Thoracic aorta (tissue), 2 donors: ENCODE measurements at regions not wholly inside any gene's neighbourhood (a gene's known extent, or its start where the extent isn't known, plus 50 kb on each side); places are given as distances from the start of the nearest gene placed in this dataset.

Experiments
- ATAC-seq: fragments of 150-250 bp; one replicate; pipeline ENCODE4 v1.8.0; 2017; ENCODE audit warnings: low read depth; ENCODE audit not compliant: insufficient number of reproducible peaks, low FRiP score
- DNase-seq: peaks from one replicate; pipeline ENCODE4 v3.0.0-alpha.2; 2020; ENCODE audit warnings: low spot score
- H3K27ac ChIP-seq, 2 donors: fragments of 200-600 bp; sonication (generic); 1 replicate in 1 of 2; 2 replicates in 1 of 2; pipeline ENCODE4 v1.5.1; 2016; ENCODE audit warnings: mild to moderate bottlenecking in 2 of 2, moderate library complexity in 2 of 2
- H3K27me3 ChIP-seq: fragments of 200-600 bp; sonication (generic); replicated peaks from 2 replicates; pipeline ENCODE4 v1.6.0; 2016; ENCODE audit warnings: mild to moderate bottlenecking; ENCODE audit not compliant: insufficient read depth
- H3K36me3 ChIP-seq: fragments of 200-600 bp; sonication (generic); one replicate; pipeline ENCODE4 v1.5.1; 2016
- H3K4me1 ChIP-seq, 2 donors: fragments of 200-600 bp; sonication (generic); 1 replicate in 1 of 2; 2 replicates in 1 of 2; pipeline versions ENCODE4 v1.5.1 to v1.6.0; 2016; ENCODE audit warnings: low read depth in 2 of 2, mild to moderate bottlenecking in 1 of 2; ENCODE audit not compliant: control insufficient read depth in 1 of 2
- H3K4me3 ChIP-seq: fragments of 200-600 bp; sonication (generic); 2 replicates; pipeline ENCODE4 v1.5.1; 2016; ENCODE audit warnings: mild to moderate bottlenecking
- H3K9me3 ChIP-seq: fragments of 200-600 bp; sonication (generic); 2 replicates; pipeline ENCODE4 v1.5.1; 2016
- CTCF ChIP-seq: fragments of 200-600 bp; sonication (generic); IDR thresholded peaks from one replicate; pipeline ENCODE4 v1.5.1; 2019; ENCODE audit warnings: antibody characterized with exemption

GRCh38 chr18:25496544-25496943 lies 144.6 kb upstream of the ZNF521 start:
- TF ChIP-seq CTCF: no peak
- H3K36me3 ChIP-seq: no peaks in the 10 kb centered on the region

GRCh38 chr18:25495606-25496005 lies 143.6 kb upstream of the ZNF521 start:
- DNase-seq (no peak), ATAC-seq (no peak)
- no peaks in the 10 kb centered on the region for H3K36me3 ChIP-seq
- no peaks in the 10 kb centered on the region for H3K4me1 ChIP-seq
- H3K27me3 ChIP-seq: no peaks in the 10 kb centered on the region
- no peak for TF ChIP-seq CTCF
- no peak overlapping the region for H3K27ac ChIP-seq
- H3K9me3 ChIP-seq: no peaks in the 10 kb centered on the region
- H3K4me3 ChIP-seq: no peak overlapping the region

More at GRCh38 chr18:25496544-25496943, 144.6 kb upstream of the ZNF521 start:
- Histone ChIP-seq H3K27ac (no peak overlapping the region), H3K4me1 (no peaks in the 10 kb centered on the region), H3K27me3 (no peaks in the 10 kb centered on the region), H3K9me3 (no peaks in the 10 kb centered on the region), H3K4me3 (no peak overlapping the region)
- DNase-seq (no peak), ATAC-seq (no peak)

- no peaks in the 10 kb centered on the region for H3K9me3 ChIP-seq
- H3K27ac ChIP-seq: no peak overlapping the region
- no peak for ATAC-seq
- H3K36me3 ChIP-seq: no peaks in the 10 kb centered on the region
- no peaks in the 10 kb centered on the region for H3K4me1 ChIP-seq
- no peaks in the 10 kb centered on the region for H3K27me3 ChIP-seq
- no peak for DNase-seq
- no peak overlapping the region for H3K4me3 ChIP-seq
- TF ChIP-seq CTCF: no peak
Measured at GRCh38 chr18:25494888-25495287, 142.9 kb upstream of the ZNF521 start.

- Histone ChIP-seq H3K27me3 (no peaks in the 10 kb centered on the region), H3K9me3 (no peaks in the 10 kb centered on the region), H3K4me1 (no peaks in the 10 kb centered on the region), H3K36me3 (no peaks in the 10 kb centered on the region), H3K4me3 (no peak overlapping the region), H3K27ac (no peak overlapping the region)
- DNase-seq (no peak), ATAC-seq (no peak)
- TF ChIP-seq CTCF: no peak
Measured at GRCh38 chr18:25493401-25493800, 141.4 kb upstream of the ZNF521 start.

- no peak for ATAC-seq
- no peak for DNase-seq
- Histone ChIP-seq H3K36me3 (no peaks in the 10 kb centered on the region), H3K27ac (no peak overlapping the region), H3K4me1 (no peaks in the 10 kb centered on the region), H3K27me3 (no peaks in the 10 kb centered on the region), H3K9me3 (no peaks in the 10 kb centered on the region), H3K4me3 (no peak overlapping the region)
- TF ChIP-seq CTCF: no peak
Measured at GRCh38 chr18:25490316-25490715, 138.3 kb upstream of the ZNF521 start.
